OCI-LY1 (cell line): ENCODE measurements at regions not wholly inside any gene's neighbourhood (a gene's known extent, or its start where the extent isn't known, plus 50 kb on each side); places are given as distances from the start of the nearest gene placed in this dataset.

Experiments
- H2AFZ ChIP-seq: fragments of 200-600 bp; sonication (generic), shearing (Covaris generic); 2 replicates; pipeline ENCODE4 v1.6.0; 2014; ENCODE audit warnings: antibody characterized with exemption, mild to moderate bottlenecking, low read length
- H3F3A ChIP-seq: fragments of 200-600 bp; sonication (generic), shearing (Covaris generic); 2 replicates; pipeline ENCODE4 v1.6.0; 2014; ENCODE audit warnings: mild to moderate bottlenecking, antibody characterized with exemption, low read length, moderate library complexity; ENCODE audit not compliant: insufficient read depth
- H3K27ac ChIP-seq: fragments of 200-600 bp; sonication (generic); 2 replicates; pipeline ENCODE4 v1.5.1; 2014; ENCODE audit warnings: low read length, mixed run types, mild to moderate bottlenecking, low read depth; ENCODE audit not compliant: poor library complexity, severe bottlenecking
- H3K27me3 ChIP-seq: fragments of 200-600 bp; sonication (generic); 2 replicates; pipeline ENCODE4 v1.6.0; 2014; ENCODE audit warnings: antibody characterized with exemption, mild to moderate bottlenecking, low read length, moderate library complexity; ENCODE audit not compliant: insufficient read depth
- H3K36me3 ChIP-seq: fragments of 200-600 bp; sonication (generic); 2 replicates; pipeline ENCODE4 v1.6.1; 2014; ENCODE audit warnings: mild to moderate bottlenecking, antibody characterized with exemption, low read length, moderate library complexity, mixed read lengths; ENCODE audit not compliant: insufficient read depth
- H3K4me1 ChIP-seq: fragments of 200-600 bp; sonication (generic); 2 replicates; pipeline ENCODE4 v1.5.1; 2014; ENCODE audit warnings: mild to moderate bottlenecking, low read length, moderate library complexity; ENCODE audit not compliant: insufficient read depth, severe bottlenecking
- H3K4me2 ChIP-seq: fragments of 200-600 bp; sonication (generic), shearing (Covaris generic); 2 replicates; pipeline ENCODE4 v1.6.1; 2014; ENCODE audit warnings: low read length
- H3K4me3 ChIP-seq: fragments of 200-600 bp; sonication (generic); 2 replicates; pipeline ENCODE4 v1.5.1; 2014; ENCODE audit warnings: low read length, low read depth, mild to moderate bottlenecking, mixed read lengths; ENCODE audit not compliant: poor library complexity, severe bottlenecking
- H3K79me2 ChIP-seq: fragments of 200-600 bp; shearing (Covaris generic); 2 replicates; pipeline ENCODE4 v1.6.1; 2016; ENCODE audit warnings: mixed run types, low read length, mixed read lengths; ENCODE audit not compliant: insufficient read depth
- H3K9ac ChIP-seq: fragments of 200-600 bp; sonication (generic), shearing (Covaris generic); 2 replicates; pipeline ENCODE4 v1.6.1; 2014; ENCODE audit warnings: mild to moderate bottlenecking, low read length, mixed read lengths
- H3K9me2 ChIP-seq: fragments of 200-600 bp; sonication (generic), shearing (Covaris generic); 2 replicates; pipeline ENCODE4 v1.6.1; 2014; ENCODE audit warnings: low read depth, mild to moderate bottlenecking, low read length, mixed read lengths
- H3K9me3 ChIP-seq: fragments of 200-600 bp; shearing (Covaris generic); 2 replicates; pipeline ENCODE4 v1.6.1; 2014; ENCODE audit warnings: low read length, mixed read lengths
- H4K20me1 ChIP-seq: fragments of 200-600 bp; sonication (generic), shearing (Covaris generic); 2 replicates; pipeline ENCODE4 v1.6.0; 2016; ENCODE audit warnings: mild to moderate bottlenecking, low read length; ENCODE audit not compliant: insufficient read depth
- EZH2 ChIP-seq: fragments of 200-600 bp; sonication (generic), shearing (Covaris generic); IDR thresholded peaks from 2 replicates; pipeline ENCODE4 v1.8.0; 2017; ENCODE audit warnings: borderline replicate concordance, mixed run types, mild to moderate bottlenecking, antibody characterized with exemption, low read length, moderate library complexity, mixed read lengths
- TF ChIP-seq, protein P1 (sequence below): fragments of 200-600 bp; sonication (generic), shearing (Covaris generic); IDR thresholded peaks from 2 replicates; pipeline ENCODE4 v1.5.1; 2017; ENCODE audit warnings: mild to moderate bottlenecking, antibody characterized with exemption, low read length, moderate library complexity, mixed read lengths

DNA sequence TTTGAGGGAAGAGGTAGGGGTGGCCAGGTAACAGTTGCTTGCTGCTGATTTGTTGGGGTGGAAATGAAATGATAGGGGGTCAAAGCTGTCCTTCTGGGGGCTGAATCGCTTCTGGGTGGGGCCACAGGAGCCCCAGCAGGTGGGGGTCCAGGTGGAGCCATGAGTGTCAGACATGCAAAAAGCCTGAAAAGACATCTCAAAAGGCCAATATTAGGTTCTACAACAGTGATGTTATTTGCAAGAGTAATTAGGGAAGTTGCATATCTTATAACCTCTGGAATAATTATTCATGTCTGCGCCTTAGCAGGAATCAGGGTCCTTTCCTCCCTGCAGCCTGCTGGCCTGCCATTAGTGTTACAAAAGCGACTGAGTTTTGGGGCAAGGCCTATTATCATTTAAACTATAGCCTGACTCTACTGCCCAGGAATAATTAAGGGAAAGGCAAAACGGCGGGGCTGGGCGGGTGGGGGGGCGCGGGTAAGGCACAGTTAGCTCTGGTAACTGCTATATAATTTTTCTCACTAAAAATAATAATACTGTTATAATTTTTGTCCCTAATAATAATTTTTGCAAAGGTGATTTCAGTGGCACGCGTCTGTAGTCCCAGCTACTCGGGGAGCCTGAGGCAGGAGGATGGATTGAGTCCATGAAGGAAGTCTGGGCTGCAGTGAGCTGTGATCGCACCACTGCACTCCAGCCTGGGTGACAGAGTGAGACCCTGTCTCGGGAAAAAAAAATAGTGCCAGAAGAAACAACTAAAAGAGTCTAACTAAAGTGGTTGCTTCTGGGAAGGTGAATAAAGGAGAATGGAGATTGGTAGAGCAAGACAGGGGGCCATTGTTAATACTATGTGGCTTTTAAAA lies 145.7 kb downstream of the MAGEB17 start:
- Histone ChIP-seq H3K9me2 (no peaks in the 10 kb centered on the region), H3K9me3 (no peaks in the 10 kb centered on the region), H4K20me1 (no peaks in the 10 kb centered on the region), H3K4me2 (no peak overlapping the region), H3K36me3 (no peaks in the 10 kb centered on the region), H3K4me3 (no peak overlapping the region), H3K79me2 (no peaks in the 10 kb centered on the region), H3F3A (no peaks in the 10 kb centered on the region), H3K9ac (no peak overlapping the region), H3K4me1 (no peaks in the 10 kb centered on the region), H3K27ac (no peak overlapping the region), H3K27me3 (no peaks in the 10 kb centered on the region), H2AFZ (no peak overlapping the region)
- TF ChIP-seq, protein P1, sequence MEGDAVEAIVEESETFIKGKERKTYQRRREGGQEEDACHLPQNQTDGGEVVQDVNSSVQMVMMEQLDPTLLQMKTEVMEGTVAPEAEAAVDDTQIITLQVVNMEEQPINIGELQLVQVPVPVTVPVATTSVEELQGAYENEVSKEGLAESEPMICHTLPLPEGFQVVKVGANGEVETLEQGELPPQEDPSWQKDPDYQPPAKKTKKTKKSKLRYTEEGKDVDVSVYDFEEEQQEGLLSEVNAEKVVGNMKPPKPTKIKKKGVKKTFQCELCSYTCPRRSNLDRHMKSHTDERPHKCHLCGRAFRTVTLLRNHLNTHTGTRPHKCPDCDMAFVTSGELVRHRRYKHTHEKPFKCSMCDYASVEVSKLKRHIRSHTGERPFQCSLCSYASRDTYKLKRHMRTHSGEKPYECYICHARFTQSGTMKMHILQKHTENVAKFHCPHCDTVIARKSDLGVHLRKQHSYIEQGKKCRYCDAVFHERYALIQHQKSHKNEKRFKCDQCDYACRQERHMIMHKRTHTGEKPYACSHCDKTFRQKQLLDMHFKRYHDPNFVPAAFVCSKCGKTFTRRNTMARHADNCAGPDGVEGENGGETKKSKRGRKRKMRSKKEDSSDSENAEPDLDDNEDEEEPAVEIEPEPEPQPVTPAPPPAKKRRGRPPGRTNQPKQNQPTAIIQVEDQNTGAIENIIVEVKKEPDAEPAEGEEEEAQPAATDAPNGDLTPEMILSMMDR = no peak
- TF ChIP-seq EZH2 = no peak

DNA sequence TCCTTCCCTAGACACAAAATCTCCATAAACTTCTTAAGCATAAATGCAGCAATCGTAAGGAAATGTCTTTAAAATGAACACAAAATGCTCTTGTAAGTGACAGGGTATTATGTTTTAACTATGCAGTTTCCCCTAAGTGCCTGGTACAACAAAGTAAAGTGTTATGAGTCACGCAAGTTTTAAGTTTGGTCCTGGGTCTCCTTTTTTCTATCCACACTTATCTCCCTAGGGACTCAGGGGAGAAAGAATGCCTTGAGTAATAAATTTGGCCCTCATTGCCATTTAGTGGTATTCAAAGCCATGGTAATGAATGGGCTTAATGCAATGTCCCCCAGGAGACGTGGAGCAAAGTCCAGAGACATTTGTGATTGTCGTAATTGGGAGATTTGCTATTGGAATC lies 149.1 kb downstream of the MAGEB17 start:
- TF ChIP-seq EZH2 = no peak
- TF ChIP-seq, protein P1 = no peak
- H3K27me3 ChIP-seq = no peaks in the 10 kb centered on the region
- H3K4me1 ChIP-seq = no peaks in the 10 kb centered on the region

DNA sequence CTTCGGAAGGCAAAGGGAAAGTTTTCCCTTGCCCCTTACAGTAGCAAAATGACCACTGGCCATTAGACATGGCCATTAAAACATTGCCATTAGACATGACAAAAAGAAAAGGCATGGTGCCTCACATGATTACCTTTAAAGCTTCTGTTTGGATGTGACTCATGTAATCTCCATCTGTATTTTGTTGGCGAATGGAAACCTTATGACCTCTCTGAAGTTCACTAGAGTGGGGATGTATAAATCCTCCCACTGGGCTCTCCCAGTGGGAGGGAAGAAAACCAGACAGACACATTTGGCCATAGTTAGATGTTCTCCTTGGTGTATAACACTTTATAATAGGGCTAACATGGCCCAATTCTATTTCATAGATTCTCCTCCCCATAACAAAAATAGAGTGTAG lies 152.6 kb downstream of the MAGEB17 start:
- H3K9me3 ChIP-seq = no peaks in the 10 kb centered on the region
- no peak overlapping the region for H3K4me2 ChIP-seq
- no peak overlapping the region for H3K4me3 ChIP-seq
- H3K9ac ChIP-seq = no peak overlapping the region
- H3K4me1 ChIP-seq = no peaks in the 10 kb centered on the region
- H3K79me2 ChIP-seq = no peaks in the 10 kb centered on the region
- no peaks in the 10 kb centered on the region for H4K20me1 ChIP-seq
- TF ChIP-seq, protein P1 = no peak
- TF ChIP-seq EZH2 = no peak
- H3F3A ChIP-seq = no peaks in the 10 kb centered on the region
- no peaks in the 10 kb centered on the region for H3K27me3 ChIP-seq
- H3K36me3 ChIP-seq = no peaks in the 10 kb centered on the region
- H3K9me2 ChIP-seq = no peaks in the 10 kb centered on the region
- H3K27ac ChIP-seq = no peak overlapping the region
- H2AFZ ChIP-seq = no peak overlapping the region

More for the DNA sequence above, 149.1 kb downstream of the MAGEB17 start:
- no peak overlapping the region for H3K27ac ChIP-seq
- no peaks in the 10 kb centered on the region for H3K9me3 ChIP-seq
- H3F3A ChIP-seq = no peaks in the 10 kb centered on the region
- H4K20me1 ChIP-seq = no peaks in the 10 kb centered on the region
- no peak overlapping the region for H3K9ac ChIP-seq
- H2AFZ ChIP-seq = no peak overlapping the region
- H3K36me3 ChIP-seq = no peaks in the 10 kb centered on the region
- H3K9me2 ChIP-seq = no peaks in the 10 kb centered on the region
- no peak overlapping the region for H3K4me2 ChIP-seq
- H3K4me3 ChIP-seq = no peak overlapping the region
- no peaks in the 10 kb centered on the region for H3K79me2 ChIP-seq
